ENCODE measurements at regions not wholly inside any gene's neighbourhood (a gene's known extent, or its start where the extent isn't known, plus 50 kb on each side); places are given as distances from the start of the nearest gene placed in this dataset.

DNA sequence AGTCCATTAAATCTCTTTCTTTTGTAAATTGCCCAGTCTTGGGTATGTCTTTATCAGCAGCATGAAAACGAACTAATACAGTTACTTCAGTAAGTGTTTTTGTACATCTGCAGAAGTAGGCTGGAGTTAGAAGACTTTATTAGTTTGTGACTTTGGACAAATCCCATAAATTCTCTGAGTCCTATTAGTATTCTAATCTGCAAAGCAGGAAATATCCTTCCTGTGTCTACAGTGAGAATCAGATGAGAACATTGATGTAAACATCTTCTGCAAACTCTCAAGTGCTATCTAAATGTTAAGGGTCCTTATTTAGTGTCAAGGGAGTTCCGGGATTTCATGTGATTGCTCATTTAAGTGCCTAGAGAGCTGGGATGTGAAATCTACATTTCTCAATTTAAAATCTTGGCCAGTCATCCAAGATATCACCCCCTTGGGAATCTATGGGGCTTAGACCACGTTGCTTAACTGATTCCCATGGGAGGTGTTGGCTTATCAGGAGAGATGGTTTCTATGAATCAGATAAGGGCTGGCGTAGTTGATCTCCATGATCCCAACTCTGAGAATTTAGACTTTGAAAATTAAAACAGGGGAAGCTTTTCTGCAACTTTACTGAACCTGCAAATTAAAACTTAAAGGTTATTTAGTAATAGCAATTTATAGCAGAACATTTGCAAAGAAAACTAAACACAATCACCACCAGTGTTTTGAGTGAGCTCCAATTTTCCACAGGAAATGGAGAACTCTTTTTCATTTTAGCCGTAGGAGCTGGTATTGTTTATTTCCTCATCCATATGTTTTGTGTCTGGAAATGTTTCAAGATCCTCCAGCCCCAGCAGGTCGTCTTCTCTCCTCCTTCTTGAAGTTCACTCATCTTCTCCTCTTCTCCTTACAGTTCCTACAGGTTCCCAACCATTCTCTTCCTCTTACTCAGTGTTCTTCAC is 241.6 kb upstream of the CD180 start:
- TF ChIP-seq CTCF (conservative IDR thresholded peaks at IDR 0.05), result no peak
- H3K27ac ChIP-seq, result peak overlapping the region; percentile 26

GRCh38 chr5:67435032-67435431 is 238.4 kb upstream of the CD180 start:
- H3K27ac ChIP-seq, result no peak overlapping the region

GRCh38 chr5:67434466-67434865 is 237.9 kb upstream of the CD180 start:
- TF ChIP-seq CTCF (conservative IDR thresholded peaks at IDR 0.05), result no peak
- H3K27ac ChIP-seq, result no peak overlapping the region

More at GRCh38 chr5:67435032-67435431, 238.4 kb upstream of the CD180 start:
- TF ChIP-seq CTCF (conservative IDR thresholded peaks at IDR 0.05), result no peak

- TF ChIP-seq CTCF (conservative IDR thresholded peaks at IDR 0.05), result no peak
- H3K27ac ChIP-seq, result no peak overlapping the region
These were observed 236.0 kb upstream of the CD180 start for GRCh38 chr5:67432606-67433005.

GRCh38 chr5:67431191-67431590 is 234.6 kb upstream of the CD180 start:
- no peak for TF ChIP-seq CTCF (conservative IDR thresholded peaks at IDR 0.05)
- no peak overlapping the region for H3K27ac ChIP-seq

DNA sequence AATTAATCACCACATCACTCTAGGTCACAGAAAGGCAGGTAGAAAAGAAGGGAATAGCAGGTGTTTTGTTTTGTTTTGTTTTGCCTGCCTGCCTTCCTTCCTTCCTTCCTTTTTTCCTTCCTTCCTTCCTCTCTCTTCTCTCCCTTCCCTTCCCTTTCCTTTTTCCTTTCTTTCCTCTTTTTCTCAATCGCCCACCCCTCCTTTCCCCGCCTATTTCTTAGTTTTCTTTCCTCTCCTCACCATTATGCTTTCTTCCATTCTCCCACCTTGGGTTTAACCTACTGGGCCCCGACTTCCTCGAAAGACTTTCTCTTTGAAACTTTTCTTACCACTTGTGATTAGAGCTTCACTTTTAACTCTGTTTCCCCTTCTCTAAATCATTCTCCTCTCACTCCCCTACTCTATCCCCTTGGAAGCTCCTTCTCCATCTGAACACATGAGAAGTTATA is 231.3 kb upstream of the CD180 start:
- no peak overlapping the region for H3K27ac ChIP-seq
- TF ChIP-seq CTCF (conservative IDR thresholded peaks at IDR 0.05), result no peak

GRCh38 chr5:67426961-67427849 is 230.6 kb upstream of the CD180 start:
- no peak for TF ChIP-seq CTCF (conservative IDR thresholded peaks at IDR 0.05)
- no peak overlapping the region for H3K27ac ChIP-seq

Data from VCaP (cell line).